Fibroblast of lung (primary cell): ENCODE measurements at regions not wholly inside any gene's neighbourhood (a gene's known extent, or its start where the extent isn't known, plus 50 kb on each side); places are given as distances from the start of the nearest gene placed in this dataset.

Source experiments
- DNase-seq, 2 donors: peaks; one replicate each; pipeline versions ENCODE4 v3.0.0 to v3.0.0-alpha.2; 2010; ENCODE audit warnings: low read depth in 2 of 2
- H2AFZ ChIP-seq: 2 replicates; pipeline ENCODE4 v1.5.1; 2012; ENCODE audit warnings: low read length, control low read depth, inconsistent platforms
- H3K27ac ChIP-seq: 2 replicates; pipeline ENCODE4 v1.5.1; 2011; ENCODE audit warnings: low read length, control low read depth; ENCODE audit not compliant: insufficient read depth
- H3K27me3 ChIP-seq: 2 replicates; pipeline ENCODE4 v1.5.1; 2011; ENCODE audit warnings: mild to moderate bottlenecking, low read length; ENCODE audit not compliant: control insufficient read depth, insufficient read depth
- H3K36me3 ChIP-seq: 2 replicates; pipeline ENCODE4 v1.5.1; 2011; ENCODE audit warnings: low read length; ENCODE audit not compliant: control insufficient read depth, insufficient read depth
- H3K4me1 ChIP-seq: 2 replicates; pipeline ENCODE4 v1.5.1; 2011; ENCODE audit warnings: low read length; ENCODE audit not compliant: control insufficient read depth, insufficient read depth; ENCODE audit errors: extremely low read depth
- H3K4me2 ChIP-seq: 2 replicates; pipeline ENCODE4 v1.5.1; 2011; ENCODE audit warnings: low read length, control low read depth; ENCODE audit not compliant: insufficient read depth; ENCODE audit errors: extremely low read depth
- H3K4me3 ChIP-seq, 4 experiments: fragments of 200-600 bp in 1 of 4; sonication (generic) in 1 of 4; replicated peaks in 1 of 4; 2 replicates each; pipeline ENCODE4 v1.5.1; 2011 to 2016; ENCODE audit warnings: low read length in 4 of 4, low read depth in 3 of 4, mild to moderate bottlenecking in 3 of 4, control low read depth in 2 of 4, inconsistent platforms in 1 of 4, mixed read lengths in 1 of 4; ENCODE audit not compliant: insufficient read depth in 1 of 4; ENCODE audit errors: control extremely low read depth in 1 of 4
- H3K79me2 ChIP-seq: 2 replicates; pipeline ENCODE4 v1.5.1; 2012; ENCODE audit warnings: mild to moderate bottlenecking, low read length, inconsistent platforms; ENCODE audit not compliant: control insufficient read depth, insufficient read depth
- H3K9ac ChIP-seq: 2 replicates; pipeline ENCODE4 v1.5.1; 2011; ENCODE audit warnings: mild to moderate bottlenecking, low read length, control low read depth; ENCODE audit not compliant: insufficient read depth
- H3K9me3 ChIP-seq: 2 replicates; pipeline ENCODE4 v1.5.1; 2012; ENCODE audit warnings: low read depth, low read length; ENCODE audit not compliant: control insufficient read depth, insufficient read depth
- H4K20me1 ChIP-seq: 2 replicates; pipeline ENCODE4 v1.5.1; 2011; ENCODE audit warnings: low read length; ENCODE audit not compliant: control insufficient read depth, insufficient read depth; ENCODE audit errors: extremely low read depth
- CTCF ChIP-seq, 2 donors: IDR thresholded peaks in 1 of 2; conservative IDR thresholded peaks in 1 of 2; 1 replicate in 1 of 2; 2 replicates in 1 of 2; pipeline ENCODE4 v1.5.1; 2011 to 2012; ENCODE audit warnings: low read length in 2 of 2, control low read depth in 1 of 2, inconsistent platforms in 1 of 2, low read depth in 1 of 2, mild to moderate bottlenecking in 1 of 2
- EZH2 ChIP-seq: IDR thresholded peaks from 2 replicates; pipeline ENCODE4 v1.5.1; 2012; ENCODE audit warnings: low read length, control low read depth, mild to moderate bottlenecking; ENCODE audit errors: missing control alignments

- Histone ChIP-seq H3K4me3 (no peak overlapping the region), H3K4me2 (no peak overlapping the region), H3K4me1 (no peaks in the 10 kb centered on the region), H3K9me3 (no peaks in the 10 kb centered on the region), H3K27ac (no peak overlapping the region), H3K79me2 (no peaks in the 10 kb centered on the region), H3K27me3 (no peaks in the 10 kb centered on the region), H3K36me3 (no peaks in the 10 kb centered on the region), H3K9ac (no peak overlapping the region), H2AFZ (no peak overlapping the region), H4K20me1 (no peaks in the 10 kb centered on the region)
- TF ChIP-seq EZH2 (no peak), CTCF (conservative IDR thresholded peaks at IDR 0.05 in 1 of 2, IDR thresholded peaks at IDR 0.05 in 1 of 2; ENCODE audit: low read depth in 1 of 2, low read length in 2 of 2) (no peak)
- no peak for DNase-seq
These were observed 91.6 kb upstream of the NR4A3 start for GRCh38 chr9:99730062-99730461.

- H3K79me2 ChIP-seq, result no peaks in the 10 kb centered on the region
- H3K4me3 ChIP-seq, result no peak overlapping the region
- H3K9ac ChIP-seq, result no peak overlapping the region
- H3K27me3 ChIP-seq, result no peaks in the 10 kb centered on the region
- H3K9me3 ChIP-seq, result no peaks in the 10 kb centered on the region
- H3K36me3 ChIP-seq, result no peaks in the 10 kb centered on the region
- H4K20me1 ChIP-seq, result no peaks in the 10 kb centered on the region
- no peaks in the 10 kb centered on the region for H3K4me1 ChIP-seq
- DNase-seq, result no peak
- H3K27ac ChIP-seq, result no peak overlapping the region
- no peak overlapping the region for H2AFZ ChIP-seq
- no peak for TF ChIP-seq CTCF (conservative IDR thresholded peaks at IDR 0.05 in 1 of 2, IDR thresholded peaks at IDR 0.05 in 1 of 2; ENCODE audit: low read depth in 1 of 2, low read length in 2 of 2)
- no peak for TF ChIP-seq EZH2
- H3K4me2 ChIP-seq, result no peak overlapping the region
These were observed 89.7 kb upstream of the NR4A3 start for GRCh38 chr9:99731950-99732349.

- H4K20me1 ChIP-seq, result no peaks in the 10 kb centered on the region
- H3K9ac ChIP-seq, result no peak overlapping the region
- TF ChIP-seq EZH2 (no peak), CTCF (conservative IDR thresholded peaks at IDR 0.05 in 1 of 2, IDR thresholded peaks at IDR 0.05 in 1 of 2; ENCODE audit: low read depth in 1 of 2, low read length in 2 of 2) (no peak)
- no peaks in the 10 kb centered on the region for H3K79me2 ChIP-seq
- no peaks in the 10 kb centered on the region for H3K27me3 ChIP-seq
- no peaks in the 10 kb centered on the region for H3K36me3 ChIP-seq
- H3K4me1 ChIP-seq, result no peaks in the 10 kb centered on the region
- no peak overlapping the region for H3K27ac ChIP-seq
- peak overlapping the region; percentile 10 for H2AFZ ChIP-seq
- no peaks in the 10 kb centered on the region for H3K9me3 ChIP-seq
- no peak overlapping the region for H3K4me3 ChIP-seq
- DNase-seq, result peak in 1 of 2 donors; percentile 28
- H3K4me2 ChIP-seq, result no peak overlapping the region
These were observed 89.0 kb upstream of the NR4A3 start for GRCh38 chr9:99732715-99733114.
